GM21423 (cell line): ENCODE measurements at regions not wholly inside any gene's neighbourhood (a gene's known extent, or its start where the extent isn't known, plus 50 kb on each side); places are given as distances from the start of the nearest gene placed in this dataset.

Experiments
- ATAC-seq: cut with Tn5 transposase; IDR thresholded peaks from one replicate; pipeline ENCODE4 v1.9.1; 2021; ENCODE audit warnings: mild to moderate bottlenecking, moderate library complexity; ENCODE audit not compliant: unreplicated experiment

DNA sequence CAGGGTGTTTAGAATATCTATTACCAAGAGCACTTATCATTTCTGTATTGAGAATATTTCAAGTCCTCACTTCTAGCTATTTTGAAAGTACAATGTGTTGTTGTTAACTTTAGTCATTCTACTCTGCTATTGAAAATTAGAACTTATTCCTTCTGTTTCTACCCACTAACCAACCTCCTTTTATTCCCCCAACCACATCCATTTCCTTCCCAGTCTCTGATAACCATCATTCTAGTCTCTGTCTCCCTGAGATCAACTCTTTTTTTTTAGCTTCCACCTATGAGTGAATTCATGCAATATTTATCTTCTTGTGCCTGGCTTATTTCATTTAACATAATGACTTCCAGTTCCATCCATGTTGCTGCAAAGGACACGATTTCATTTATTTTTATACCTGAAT, 290.6 kb upstream of the OR4E1 start:
- no peak for ATAC-seq

DNA sequence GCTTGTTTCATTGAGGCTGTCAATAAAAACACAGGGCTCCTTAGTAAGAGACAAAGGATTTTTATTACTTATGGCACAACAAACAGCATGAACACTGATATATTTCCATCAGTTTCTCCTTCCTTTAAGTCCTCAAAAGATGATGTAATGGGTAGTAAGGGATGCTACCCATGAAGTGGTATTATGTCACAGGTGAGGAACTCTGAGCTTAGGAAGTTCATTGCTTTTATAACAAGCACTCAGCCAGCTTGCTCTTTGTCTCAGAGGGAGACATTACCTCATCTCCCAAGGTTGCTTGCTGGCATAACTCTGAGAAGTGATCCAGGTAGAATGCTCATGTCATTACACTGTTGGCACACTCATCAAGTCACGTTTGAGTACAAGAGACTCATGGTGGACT, 287.0 kb upstream of the OR4E1 start:
- no peak for ATAC-seq

DNA sequence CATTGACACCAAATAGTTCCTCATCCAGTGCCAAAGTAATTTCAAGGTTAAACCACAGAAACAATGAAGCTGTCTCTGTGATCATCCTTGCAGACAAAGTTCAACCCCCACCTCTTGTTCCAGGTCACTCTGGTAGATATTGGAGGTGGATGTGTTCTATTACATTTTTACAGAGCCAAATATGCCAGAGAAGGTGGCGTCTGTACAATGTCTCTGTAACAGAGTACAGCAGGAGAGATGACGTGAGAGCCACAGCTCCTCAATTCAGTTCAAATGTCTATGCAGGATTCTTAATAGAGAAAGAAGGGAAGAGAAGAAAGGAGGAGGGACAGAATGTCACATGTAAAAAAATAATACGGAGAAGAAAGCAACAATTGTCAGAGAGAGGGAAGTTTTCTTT, 268.3 kb upstream of the OR4E1 start:
- ATAC-seq, result no peak

DNA sequence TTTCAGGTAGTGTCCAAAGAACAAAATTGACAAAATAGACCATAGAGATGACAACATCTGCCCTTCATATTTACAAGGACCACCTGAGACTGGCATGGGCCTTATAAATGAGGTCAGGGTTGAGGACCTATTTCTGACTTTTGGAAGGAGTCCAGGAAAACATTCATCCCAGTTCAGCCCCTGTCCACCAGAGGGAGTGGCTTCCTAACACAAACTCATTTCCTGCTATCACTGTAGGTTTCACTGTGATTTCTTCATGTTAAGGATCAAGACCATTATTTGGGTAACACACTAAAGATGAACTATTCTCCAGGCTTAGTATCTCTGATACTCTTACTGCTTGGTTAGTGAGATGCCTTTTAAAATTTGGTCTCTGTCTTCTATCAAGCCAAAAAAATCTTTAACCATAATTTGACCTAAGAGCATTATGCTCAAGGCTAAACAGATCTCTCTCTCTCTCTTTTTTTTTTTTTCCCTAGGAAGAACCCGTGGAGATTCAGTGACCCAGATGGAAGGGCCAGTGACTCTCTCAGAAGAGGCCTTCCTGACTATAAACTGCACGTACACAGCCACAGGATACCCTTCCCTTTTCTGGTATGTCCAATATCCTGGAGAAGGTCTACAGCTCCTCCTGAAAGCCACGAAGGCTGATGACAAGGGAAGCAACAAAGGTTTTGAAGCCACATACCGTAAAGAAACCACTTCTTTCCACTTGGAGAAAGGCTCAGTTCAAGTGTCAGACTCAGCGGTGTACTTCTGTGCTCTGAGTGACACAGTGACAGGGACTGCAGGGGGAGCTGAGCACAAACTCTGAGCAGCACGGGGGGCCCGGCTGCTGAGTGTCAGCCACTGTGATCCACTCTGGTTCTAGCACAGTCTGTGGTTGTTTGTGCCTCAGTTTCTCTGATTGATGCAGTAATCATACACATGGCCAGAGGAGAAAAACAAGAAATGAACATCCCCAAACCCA, 267.6 kb upstream of the OR4E1 start:
- ATAC-seq, result no peak

DNA sequence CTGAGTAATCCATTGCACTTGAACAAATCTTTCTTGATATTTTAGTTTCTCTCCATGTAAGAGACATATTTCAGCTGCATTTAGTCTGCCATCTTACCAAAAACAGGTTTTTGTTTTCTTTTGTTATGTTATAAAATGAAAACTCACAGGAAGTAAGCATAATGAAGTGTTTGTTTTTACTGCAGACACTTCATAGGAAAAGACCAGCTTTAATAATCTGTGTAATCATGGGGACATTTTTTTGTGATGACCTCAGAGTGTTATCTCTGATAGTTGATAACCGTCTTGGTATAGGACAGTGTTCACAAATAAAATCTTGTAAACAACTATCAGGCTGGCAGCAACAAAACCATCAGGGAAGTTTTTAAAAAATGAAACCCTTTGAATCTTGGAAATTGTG, 266.2 kb upstream of the OR4E1 start:
- no peak for ATAC-seq

DNA sequence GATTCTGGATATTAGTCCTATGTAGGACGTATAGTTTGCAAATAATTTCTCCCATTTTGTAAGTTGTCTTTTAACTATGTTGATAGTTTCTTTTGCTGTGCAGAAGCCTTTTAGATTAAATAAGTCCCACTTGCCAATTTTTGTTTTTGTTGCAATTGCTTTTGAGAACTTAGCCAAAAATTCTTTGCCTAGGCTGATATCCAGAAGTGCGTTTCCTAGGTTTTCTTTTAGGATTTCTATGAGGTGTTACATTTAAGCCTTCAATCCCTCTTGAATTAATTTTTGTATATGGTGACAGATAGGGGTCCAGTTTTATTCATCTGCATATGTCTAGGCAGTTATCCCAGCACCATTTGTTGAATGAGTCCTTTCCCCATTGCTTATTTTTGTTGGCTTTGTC, 264.4 kb upstream of the OR4E1 start:
- no peak for ATAC-seq

DNA sequence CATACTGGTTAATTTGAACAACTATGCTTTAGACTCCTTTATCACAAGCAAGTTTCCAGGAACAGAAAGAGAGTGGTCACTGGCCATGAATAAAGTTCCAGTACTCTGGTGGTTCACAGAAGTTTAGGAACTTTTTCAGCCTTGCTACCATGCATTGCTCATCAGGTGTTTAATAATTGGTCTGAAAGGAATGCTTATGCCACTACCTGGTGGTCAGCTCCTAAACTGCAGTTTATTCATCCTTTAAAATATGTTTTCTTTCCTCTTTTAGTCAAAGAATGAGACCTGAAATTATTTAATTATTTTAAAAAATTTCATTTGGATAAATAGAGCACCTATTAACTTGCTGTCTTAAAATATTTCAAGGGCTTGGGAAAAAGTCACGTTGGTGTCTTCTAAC, 260.1 kb upstream of the OR4E1 start:
- no peak for ATAC-seq

DNA sequence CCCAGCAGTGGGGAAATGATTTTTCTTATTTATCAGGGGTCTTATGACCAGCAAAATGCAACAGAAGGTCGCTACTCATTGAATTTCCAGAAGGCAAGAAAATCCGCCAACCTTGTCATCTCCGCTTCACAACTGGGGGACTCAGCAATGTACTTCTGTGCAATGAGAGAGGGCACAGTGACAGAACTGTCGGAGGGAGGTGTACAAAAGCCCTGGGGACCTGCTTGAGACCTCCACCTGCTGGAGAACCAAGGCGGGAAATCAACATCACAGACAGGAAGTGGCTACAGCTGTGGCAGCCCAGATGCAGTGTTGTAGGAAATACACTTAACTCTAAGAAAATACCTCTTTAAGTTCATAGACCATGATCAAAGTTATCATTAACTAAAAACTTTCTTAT, 250.9 kb upstream of the OR4E1 start:
- ATAC-seq, result peak; percentile 94

DNA sequence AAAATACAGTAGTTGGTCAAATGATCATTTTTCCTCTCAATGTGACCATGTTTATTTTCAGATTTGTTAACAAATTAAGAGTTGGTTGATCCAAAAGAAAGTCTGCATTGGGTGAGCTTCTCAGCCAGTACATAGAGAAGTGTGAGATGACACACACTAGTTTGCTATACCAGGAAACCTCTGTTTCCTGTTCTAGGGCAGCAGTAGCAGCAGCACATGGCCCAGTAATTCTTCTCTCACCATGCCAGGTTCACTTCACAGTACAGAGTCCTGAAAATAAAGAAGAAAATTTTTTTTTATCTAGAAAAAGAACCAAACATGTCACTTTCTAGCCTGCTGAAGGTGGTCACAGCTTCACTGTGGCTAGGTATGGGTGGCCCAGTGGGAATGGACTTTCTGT, 250.2 kb upstream of the OR4E1 start:
- peak; percentile 62 for ATAC-seq

DNA sequence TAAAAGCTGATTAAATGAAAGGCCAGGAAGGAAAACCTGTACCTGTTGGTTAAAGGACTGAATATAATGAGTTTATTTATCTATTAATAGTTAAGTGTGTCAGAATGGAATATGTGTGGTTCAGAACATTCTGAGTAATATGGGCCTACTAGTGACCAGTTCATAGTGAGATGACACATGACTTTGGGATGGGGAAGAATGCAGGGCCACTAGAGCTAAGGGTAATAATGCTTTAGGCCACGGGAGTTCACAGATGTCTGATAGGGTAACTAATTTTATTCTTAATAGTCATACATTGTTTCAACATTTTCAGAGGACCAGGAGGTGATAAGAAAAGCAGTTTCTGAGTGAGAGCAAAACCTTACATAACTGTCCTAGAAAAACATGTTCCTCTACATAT, 247.8 kb upstream of the OR4E1 start:
- no peak for ATAC-seq

DNA sequence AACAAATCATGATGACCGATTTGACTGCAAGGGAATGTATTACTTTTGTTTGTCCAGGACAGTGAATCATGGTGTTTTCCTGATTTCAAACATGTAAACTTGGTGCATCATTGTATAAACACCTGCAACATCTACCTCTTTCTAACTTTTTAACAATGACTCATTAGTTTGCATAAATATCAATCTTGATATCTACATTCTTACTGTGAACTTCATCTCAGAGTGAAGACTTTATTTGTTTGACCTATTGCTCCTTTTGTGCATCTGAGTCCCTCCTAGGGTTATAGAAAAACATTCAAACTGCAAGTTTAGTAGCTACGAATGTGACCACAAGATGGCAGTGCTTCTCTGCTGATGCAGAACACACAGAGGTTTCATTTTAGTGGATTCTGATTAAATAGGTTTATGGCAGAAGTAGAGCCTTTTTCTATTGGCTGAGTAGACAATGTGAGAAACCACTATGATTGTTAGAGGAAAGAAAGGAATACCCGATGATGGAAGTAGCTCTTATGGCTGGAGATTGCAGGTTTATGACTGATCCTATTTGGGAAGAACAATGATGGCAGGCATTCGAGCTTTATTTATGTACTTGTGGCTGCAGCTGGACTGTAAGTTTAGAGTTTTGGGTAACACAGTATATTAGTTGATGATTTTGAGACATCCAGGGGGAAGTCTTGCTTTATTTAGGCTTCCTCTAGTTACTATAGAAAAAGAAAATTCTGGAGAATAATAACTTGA, 244.2 kb upstream of the OR4E1 start:
- peak; percentile 54 for ATAC-seq

DNA sequence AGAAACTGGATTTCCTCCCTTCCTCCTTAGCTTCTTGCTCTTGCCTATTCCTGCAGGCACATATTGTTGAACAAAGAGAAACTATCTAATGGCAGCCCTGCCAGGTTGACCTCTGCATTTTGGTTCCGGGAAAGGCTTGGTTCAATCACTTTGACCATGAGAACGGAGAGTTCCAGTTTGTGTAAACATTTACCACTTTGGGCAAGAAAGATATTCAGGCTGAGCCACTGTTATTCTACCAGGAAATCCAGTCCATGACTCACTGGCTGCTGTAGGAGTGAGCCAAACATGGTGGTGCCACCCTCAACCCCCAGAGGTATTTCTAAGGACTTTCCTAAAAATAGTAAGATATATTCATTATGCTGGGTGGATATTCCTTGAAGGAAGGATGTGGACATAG, 242.2 kb upstream of the OR4E1 start:
- ATAC-seq, result no peak

DNA sequence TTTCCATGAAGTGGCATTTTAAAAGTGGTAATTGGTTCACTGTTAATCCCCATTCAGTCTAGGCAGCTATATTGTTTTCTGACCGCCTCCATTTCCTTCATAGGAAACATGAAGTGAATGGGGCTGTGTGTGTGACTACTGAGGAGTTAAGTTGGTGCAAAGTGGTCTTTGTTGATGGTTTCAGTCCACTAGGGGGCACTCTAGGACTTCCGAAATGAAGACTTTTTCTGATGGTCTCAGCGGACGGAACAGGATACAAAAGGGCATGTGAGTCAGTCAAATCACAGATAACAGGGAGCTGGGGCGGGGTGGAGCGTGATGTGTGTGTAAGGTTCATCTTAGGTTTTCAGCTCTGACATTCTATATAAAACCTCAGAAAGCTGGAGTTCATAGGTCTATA, 240.1 kb upstream of the OR4E1 start:
- ATAC-seq, result peak; percentile 62

DNA sequence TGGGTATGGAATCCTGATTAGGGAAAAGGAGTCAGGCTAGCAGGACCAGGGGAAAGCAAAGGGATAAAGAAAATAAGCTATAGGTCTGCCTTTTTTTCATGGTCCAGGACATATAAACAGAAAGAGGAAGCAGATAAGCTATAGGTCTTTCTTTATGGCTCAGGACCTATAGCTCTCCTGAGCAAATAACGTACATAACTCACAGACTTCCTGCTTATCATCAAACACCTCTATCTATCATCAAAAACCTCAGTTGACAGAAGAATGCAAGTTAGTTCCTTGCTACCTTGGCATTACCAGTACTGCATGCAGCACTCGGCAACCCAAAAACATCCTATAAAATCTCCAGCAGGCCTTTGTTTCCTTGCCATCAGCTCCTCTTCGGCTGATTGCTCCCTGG, 238.7 kb upstream of the OR4E1 start:
- no peak for ATAC-seq

DNA sequence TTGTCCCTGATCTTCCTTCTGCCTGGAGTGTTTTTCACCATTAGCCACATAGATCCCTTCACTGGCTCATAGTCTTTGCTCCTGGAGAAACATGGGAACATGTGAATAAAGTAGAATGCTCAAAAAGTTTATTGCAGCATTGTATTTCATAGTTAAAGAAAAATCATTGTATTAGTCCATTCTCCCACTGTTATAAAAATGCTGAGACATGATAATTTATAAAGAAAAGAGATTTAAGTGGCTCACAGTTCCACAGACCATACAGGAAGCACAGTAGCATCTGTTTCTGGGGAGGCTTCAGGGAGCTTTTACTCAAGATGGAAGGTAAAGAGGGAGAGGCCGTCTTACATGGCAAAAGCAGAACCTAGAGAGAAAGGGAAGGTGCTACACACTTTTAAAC, 238.3 kb upstream of the OR4E1 start:
- no peak for ATAC-seq

DNA sequence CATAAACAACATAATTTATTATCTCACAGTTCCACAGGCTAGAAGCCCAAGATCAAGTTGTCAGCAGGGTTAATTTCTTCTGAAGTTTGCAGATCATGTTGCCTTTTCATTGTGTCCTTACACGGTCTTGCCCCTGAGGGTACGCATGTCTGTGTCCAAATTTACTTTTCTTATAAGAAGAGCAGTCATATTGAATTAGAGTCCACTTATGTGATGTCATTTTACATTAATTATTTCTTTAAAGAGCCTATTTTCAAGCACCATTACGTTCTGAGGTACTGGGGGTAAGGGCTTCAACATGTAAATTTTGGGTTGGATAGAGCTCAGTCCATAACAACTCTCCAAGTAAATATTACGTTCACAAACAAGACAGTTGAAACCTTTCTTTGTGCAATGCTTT, 236.6 kb upstream of the OR4E1 start:
- ATAC-seq, result no peak

DNA sequence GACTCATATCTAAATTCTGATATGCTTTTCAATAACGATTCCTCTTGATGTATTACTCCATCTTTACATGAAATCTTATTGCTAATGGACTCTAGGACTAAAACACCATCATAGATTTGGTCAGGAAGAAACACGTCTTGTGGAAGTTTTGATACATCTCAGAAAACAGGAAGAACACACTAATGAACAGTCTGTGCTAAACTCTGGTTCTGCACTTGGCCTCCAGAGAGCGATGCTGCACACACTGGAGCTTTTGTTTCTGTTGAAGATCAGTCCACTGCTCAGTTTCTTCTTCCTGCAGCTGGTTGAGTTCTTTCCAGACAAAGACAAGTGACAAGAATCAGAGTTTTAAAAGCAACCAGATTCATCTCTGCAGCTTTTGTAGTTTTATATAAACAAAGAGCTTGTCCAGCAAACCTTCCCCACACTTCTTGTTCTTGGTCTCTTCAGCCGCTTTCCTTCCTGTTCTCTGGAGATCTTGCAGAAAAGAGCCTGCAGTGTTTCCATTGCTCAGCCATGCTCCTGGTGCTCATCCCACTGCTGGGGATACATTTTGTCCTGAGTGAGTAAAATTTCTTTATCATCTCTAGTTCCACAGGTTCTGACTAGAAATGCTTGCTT, 229.1 kb upstream of the OR4E1 start:
- no peak for ATAC-seq

DNA sequence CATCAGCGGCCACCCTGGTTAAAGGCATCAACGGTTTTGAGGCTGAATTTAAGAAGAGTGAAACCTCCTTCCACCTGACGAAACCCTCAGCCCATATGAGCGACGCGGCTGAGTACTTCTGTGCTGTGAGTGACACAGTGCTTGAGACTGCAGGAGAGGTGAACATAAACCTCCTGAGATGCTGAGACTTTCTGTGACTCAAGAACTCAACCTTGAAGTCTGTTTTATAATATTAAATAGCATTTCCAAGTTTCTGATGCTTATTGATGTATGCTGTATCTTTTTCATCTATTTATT, 221.2 kb upstream of the OR4E1 start:
- ATAC-seq, result peak; percentile 53

DNA sequence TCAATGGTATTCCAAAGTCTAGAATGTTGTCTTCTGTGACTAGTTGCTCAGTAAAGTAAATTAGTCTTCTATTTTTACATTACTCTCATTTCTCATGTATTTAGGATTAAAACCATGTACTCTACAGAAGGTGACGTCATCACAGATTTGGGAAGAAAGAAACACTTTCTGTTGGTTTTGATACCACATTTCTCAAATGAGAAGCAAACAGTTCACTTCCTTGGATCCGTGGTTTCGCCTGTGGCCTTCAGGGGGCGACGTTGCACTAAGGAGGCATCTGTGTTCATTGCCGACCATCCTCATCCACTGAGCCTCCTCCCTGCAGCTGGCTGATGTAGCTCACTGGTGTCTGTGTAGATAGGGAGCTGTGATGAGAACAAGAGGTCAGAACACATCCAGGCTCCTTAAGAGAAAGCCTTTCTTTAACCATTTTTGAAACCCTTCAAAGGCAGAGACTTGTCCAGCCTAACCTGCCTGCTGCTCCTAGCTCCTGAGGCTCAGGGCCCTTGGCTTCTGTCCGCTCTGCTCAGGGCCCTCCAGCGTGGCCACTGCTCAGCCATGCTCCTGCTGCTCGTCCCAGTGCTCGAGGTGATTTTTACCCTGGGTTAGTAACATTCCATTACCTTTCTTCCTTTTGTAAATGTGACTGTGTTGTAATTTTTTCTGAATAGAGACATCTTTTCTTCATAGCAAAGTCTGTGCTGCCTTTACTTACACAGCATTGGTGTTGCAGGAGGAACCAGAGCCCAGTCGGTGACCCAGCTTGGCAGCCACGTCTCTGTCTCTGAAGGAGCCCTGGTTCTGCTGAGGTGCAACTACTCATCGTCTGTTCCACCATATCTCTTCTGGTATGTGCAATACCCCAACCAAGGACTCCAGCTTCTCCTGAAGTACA, 220.6 kb upstream of the OR4E1 start:
- no peak for ATAC-seq

DNA sequence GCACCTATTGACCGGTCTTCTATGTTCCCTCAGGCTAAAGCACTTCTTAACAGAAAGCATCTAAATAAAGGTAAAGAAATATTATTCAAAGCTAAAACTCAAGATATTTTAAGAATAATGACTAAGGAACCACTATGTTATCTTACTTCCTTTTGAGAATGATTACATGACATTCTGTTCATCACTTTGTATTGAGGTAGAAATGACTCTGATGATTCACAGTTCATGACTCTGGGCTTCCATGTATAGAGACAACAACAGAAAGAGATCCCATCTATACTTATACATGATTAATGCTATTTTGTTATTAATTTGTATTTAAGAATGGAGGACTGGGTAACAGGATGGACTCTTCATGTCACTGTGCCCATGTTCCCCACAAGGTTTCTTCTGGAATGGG, 218.3 kb upstream of the OR4E1 start:
- no peak for ATAC-seq

DNA sequence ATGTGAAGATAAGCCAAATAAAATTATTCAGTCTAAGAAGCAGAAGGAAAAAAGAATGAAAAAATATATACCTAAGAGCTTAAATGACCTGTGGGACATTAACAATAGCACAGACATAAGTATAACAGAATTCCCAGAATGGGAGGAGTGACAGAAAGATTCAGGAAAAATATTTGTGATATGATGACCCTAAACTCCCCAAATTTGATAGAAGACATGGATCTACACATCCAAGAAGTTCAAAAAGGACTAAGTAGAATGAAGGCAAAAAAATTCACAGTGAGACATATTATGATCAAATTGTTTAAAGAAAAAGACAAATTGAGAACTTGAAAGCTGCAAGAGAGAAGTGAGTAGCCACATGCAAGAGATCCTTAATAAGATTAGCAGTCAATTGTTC, 211.4 kb upstream of the OR4E1 start:
- ATAC-seq, result no peak
